Kidney capillary endothelial cell (primary cell): ENCODE measurements at regions not wholly inside any gene's neighbourhood (a gene's known extent, or its start where the extent isn't known, plus 50 kb on each side); places are given as distances from the start of the nearest gene placed in this dataset.

Experiments used
- DNase-seq: peaks from one replicate; pipeline ENCODE4 v3.0.0-alpha.2; 2018; ENCODE audit warnings: low spot score

GRCh38 chr11:131052367-131052766 is 136.1 kb upstream of the SNX19 start:
- no peak for DNase-seq

- DNase-seq: no peak
Measured at GRCh38 chr11:131056036-131056435, 139.8 kb upstream of the SNX19 start.

GRCh38 chr11:131063638-131064037 is 147.4 kb upstream of the SNX19 start:
- no peak for DNase-seq

GRCh38 chr11:131064373-131064991 is 148.2 kb upstream of the SNX19 start:
- peak; percentile 8 for DNase-seq

- DNase-seq: no peak
Measured at GRCh38 chr11:131065435-131066413, 149.4 kb upstream of the SNX19 start.

- no peak for DNase-seq
Measured at GRCh38 chr11:131066551-131066950, 150.3 kb upstream of the SNX19 start.

GRCh38 chr11:131070365-131070764 is 154.1 kb upstream of the SNX19 start:
- no peak for DNase-seq

- no peak for DNase-seq
Measured at GRCh38 chr11:131073167-131073566, 156.9 kb upstream of the SNX19 start.

- no peak for DNase-seq
Measured at GRCh38 chr11:131074573-131074972, 158.3 kb upstream of the SNX19 start.

GRCh38 chr11:131077340-131077739 is 161.1 kb upstream of the SNX19 start:
- DNase-seq: no peak

- no peak for DNase-seq
Measured at GRCh38 chr11:131079036-131079435, 162.8 kb upstream of the SNX19 start.

GRCh38 chr11:131089727-131090245 is 173.5 kb upstream of the SNX19 start:
- no peak for DNase-seq

GRCh38 chr11:131092469-131092868 is 176.2 kb upstream of the SNX19 start:
- DNase-seq: no peak

- no peak for DNase-seq
Measured at GRCh38 chr11:131094827-131095226, 178.5 kb upstream of the SNX19 start.

- no peak for DNase-seq
Measured at GRCh38 chr11:131095511-131096185, 179.4 kb upstream of the SNX19 start.

- DNase-seq: no peak
Measured at GRCh38 chr11:131099013-131099412, 182.7 kb upstream of the SNX19 start.

GRCh38 chr11:131099746-131100145 is 183.5 kb upstream of the SNX19 start:
- no peak for DNase-seq

- no peak for DNase-seq
Measured at GRCh38 chr11:131108760-131109159, 192.5 kb upstream of the SNX19 start.

GRCh38 chr11:131109257-131109656 is 193.0 kb upstream of the SNX19 start:
- DNase-seq: no peak

GRCh38 chr11:131109790-131110189 is 193.5 kb upstream of the SNX19 start:
- DNase-seq: no peak

- no peak for DNase-seq
Measured at GRCh38 chr11:131111775-131112174, 195.5 kb upstream of the SNX19 start.

- no peak for DNase-seq
Measured at GRCh38 chr11:131118247-131118646, 202.0 kb upstream of the SNX19 start.
